Fibroblast of mammary gland (primary cell): ENCODE measurements at regions not wholly inside any gene's neighbourhood (a gene's known extent, or its start where the extent isn't known, plus 50 kb on each side); places are given as distances from the start of the nearest gene placed in this dataset.

Experiments
- DNase-seq: peaks from one replicate; pipeline ENCODE4 v3.0.0-alpha.2; 2010; ENCODE audit warnings: low read depth
- H3K4me3 ChIP-seq: 2 replicates; pipeline ENCODE4 v1.5.1; 2011; ENCODE audit warnings: low read depth, mild to moderate bottlenecking, low read length, moderate library complexity; ENCODE audit not compliant: control insufficient read depth
- TF ChIP-seq, protein P1 (sequence below): conservative IDR thresholded peaks from 2 replicates; pipeline ENCODE4 v1.5.1; 2011; ENCODE audit warnings: low read depth, low read length, inconsistent platforms; ENCODE audit not compliant: control insufficient read depth, insufficient read depth

DNA sequence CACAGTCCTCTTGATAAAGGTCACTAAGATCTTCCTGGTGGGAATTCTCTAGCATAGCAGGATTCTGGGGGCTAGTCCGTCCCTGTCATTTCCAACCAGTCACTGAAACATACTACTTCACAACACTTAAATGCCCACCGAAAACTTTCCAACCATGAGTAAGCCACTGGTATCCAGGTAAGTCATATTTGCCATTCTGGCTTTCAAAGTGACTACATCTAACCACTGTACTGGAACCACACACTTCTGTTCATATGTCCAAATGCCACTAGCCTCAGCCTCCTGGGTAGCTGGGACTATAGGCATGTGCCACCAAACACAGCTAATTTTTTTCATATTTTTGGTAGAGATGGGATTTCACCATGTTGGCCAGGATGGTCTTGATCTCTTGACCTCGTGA is 64.3 kb upstream of the VANGL1 start:
- TF ChIP-seq, protein P1, sequence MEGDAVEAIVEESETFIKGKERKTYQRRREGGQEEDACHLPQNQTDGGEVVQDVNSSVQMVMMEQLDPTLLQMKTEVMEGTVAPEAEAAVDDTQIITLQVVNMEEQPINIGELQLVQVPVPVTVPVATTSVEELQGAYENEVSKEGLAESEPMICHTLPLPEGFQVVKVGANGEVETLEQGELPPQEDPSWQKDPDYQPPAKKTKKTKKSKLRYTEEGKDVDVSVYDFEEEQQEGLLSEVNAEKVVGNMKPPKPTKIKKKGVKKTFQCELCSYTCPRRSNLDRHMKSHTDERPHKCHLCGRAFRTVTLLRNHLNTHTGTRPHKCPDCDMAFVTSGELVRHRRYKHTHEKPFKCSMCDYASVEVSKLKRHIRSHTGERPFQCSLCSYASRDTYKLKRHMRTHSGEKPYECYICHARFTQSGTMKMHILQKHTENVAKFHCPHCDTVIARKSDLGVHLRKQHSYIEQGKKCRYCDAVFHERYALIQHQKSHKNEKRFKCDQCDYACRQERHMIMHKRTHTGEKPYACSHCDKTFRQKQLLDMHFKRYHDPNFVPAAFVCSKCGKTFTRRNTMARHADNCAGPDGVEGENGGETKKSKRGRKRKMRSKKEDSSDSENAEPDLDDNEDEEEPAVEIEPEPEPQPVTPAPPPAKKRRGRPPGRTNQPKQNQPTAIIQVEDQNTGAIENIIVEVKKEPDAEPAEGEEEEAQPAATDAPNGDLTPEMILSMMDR, result no peak
- H3K4me3 ChIP-seq, result no peak overlapping the region
- DNase-seq, result no peak

DNA sequence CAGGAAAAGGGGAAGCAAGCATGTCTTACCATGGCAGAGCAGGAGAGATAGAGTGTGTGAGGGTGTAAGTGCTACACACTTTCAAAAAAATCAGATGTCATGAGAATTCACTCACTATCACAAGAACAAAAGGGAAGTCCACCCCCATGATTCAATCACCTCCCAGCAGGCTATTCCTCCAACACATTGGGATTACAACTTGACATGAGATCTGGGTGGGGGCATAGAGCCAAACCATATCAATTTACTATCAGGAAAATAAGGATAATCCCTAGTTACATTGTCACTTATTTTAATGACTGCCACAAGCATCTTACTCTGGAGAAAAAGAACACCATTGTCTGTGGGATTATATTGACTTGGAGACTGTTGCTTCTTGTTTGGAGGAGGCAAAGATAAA is 66.1 kb upstream of the VANGL1 start:
- no peak overlapping the region for H3K4me3 ChIP-seq
- TF ChIP-seq, protein P1, result no peak
- no peak for DNase-seq

GRCh38 chr1:115572710-115573109 is 69.1 kb upstream of the VANGL1 start:
- TF ChIP-seq, protein P1, result no peak
- no peak overlapping the region for H3K4me3 ChIP-seq
- no peak for DNase-seq

GRCh38 chr1:115567431-115567830 is 74.3 kb upstream of the VANGL1 start:
- TF ChIP-seq, protein P1, result no peak
- no peak for DNase-seq
- no peak overlapping the region for H3K4me3 ChIP-seq

DNA sequence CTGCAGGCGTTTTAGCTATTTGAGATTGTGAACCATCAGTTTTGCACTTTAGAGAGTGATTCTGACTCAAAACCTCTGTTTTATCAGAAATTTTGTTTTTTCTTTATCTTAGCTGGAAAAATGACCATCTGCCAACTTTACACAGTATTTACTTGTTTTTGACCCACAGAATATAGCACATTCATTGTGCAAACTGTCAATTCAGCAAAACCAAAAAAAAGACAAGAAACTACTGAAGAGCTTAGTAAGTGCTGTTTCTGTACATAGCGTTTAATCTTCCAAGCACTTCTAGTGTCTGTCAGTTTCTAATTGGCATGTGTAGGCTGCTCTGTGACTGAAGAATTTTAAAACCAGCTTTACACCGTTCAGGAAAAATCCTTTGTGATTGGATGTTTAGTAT is 76.0 kb upstream of the VANGL1 start:
- no peak for DNase-seq
- no peak overlapping the region for H3K4me3 ChIP-seq
- TF ChIP-seq, protein P1, result no peak

GRCh38 chr1:115565353-115565752 is 76.4 kb upstream of the VANGL1 start:
- no peak overlapping the region for H3K4me3 ChIP-seq
- TF ChIP-seq, protein P1, result no peak
- no peak for DNase-seq

DNA sequence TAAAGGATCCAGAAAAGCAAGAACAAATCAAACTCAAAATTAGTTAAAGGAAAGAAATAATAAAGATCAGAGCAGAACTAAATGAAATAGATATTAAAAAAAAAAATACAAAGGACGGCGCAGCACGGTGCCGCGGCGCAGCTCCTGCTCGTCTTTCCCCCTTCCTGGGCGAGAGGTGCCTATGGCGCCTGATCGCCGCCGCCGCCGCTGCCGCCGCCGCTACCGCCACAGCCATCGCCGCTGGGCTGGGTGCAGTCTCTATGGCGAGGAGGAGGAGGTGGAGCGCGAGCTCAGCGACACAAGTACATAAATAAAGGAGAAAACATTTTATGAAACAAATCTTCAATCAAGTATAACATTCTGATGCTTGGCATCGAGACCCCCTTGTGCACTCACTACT is 77.6 kb upstream of the VANGL1 start:
- no peak overlapping the region for H3K4me3 ChIP-seq
- TF ChIP-seq, protein P1, result no peak
- no peak for DNase-seq
